GM12878 (cell line): ENCODE measurements at regions not wholly inside any gene's neighbourhood (a gene's known extent, or its start where the extent isn't known, plus 50 kb on each side); places are given as distances from the start of the nearest gene placed in this dataset.

Source experiments
- BMI1 ChIP-seq: fragments of 450-650 bp; IDR thresholded peaks from 2 replicates; pipeline ENCODE4 v1.6.1; 2016; ENCODE audit warnings: mild to moderate bottlenecking, moderate library complexity, borderline replicate concordance
- CBFB ChIP-seq: IDR thresholded peaks from 2 replicates; pipeline ENCODE4 v1.6.1; 2016; ENCODE audit warnings: antibody characterized with exemption, low read depth
- CREB1 ChIP-seq: IDR thresholded peaks from 2 replicates; pipeline ENCODE4 v1.6.1; 2012; ENCODE audit warnings: low read depth, mild to moderate bottlenecking, inconsistent platforms
- CTCF ChIP-seq, 3 experiments: IDR thresholded peaks in 2 of 3; conservative IDR thresholded peaks in 1 of 3; 2 replicates each; pipeline ENCODE4 v1.5.1; 2011; ENCODE audit warnings: low read depth in 3 of 3, low read length in 3 of 3, mild to moderate bottlenecking in 3 of 3, control low read depth in 2 of 3, moderate library complexity in 2 of 3, inconsistent platforms in 1 of 3, mixed read lengths in 1 of 3; ENCODE audit not compliant: control insufficient read depth in 2 of 3, insufficient read depth in 1 of 3; ENCODE audit errors: extremely low read depth in 1 of 3
- E2F4 ChIP-seq: IDR thresholded peaks from 2 replicates; pipeline ENCODE4 v1.6.1; 2012; ENCODE audit warnings: low read depth, low read length, improper control_type of control experiment
- IRF3 ChIP-seq: fragments of 450-650 bp; IDR thresholded peaks from 2 replicates; pipeline ENCODE4 v1.6.1; 2014; ENCODE audit warnings: mild to moderate bottlenecking
- NFIC ChIP-seq: IDR thresholded peaks from 2 replicates; pipeline ENCODE4 v1.6.1; 2012; ENCODE audit warnings: low read depth, mild to moderate bottlenecking, inconsistent platforms, low read length, moderate library complexity
- NFYA ChIP-seq: IDR thresholded peaks from 2 replicates; pipeline ENCODE4 v1.6.1; 2011; ENCODE audit warnings: low read depth, mild to moderate bottlenecking, low read length, improper control_type of control experiment, borderline replicate concordance
- POLR2AphosphoS5 ChIP-seq: IDR thresholded peaks from 2 replicates; pipeline ENCODE4 v1.6.1; 2011; ENCODE audit warnings: mild to moderate bottlenecking, low read length, inconsistent platforms
- RFX5 ChIP-seq: IDR thresholded peaks from 2 replicates; pipeline ENCODE4 v1.6.1; 2011; ENCODE audit warnings: low read depth, low read length, improper control_type of control experiment
- SMAD1 ChIP-seq: fragments of 450-650 bp; IDR thresholded peaks from 2 replicates; pipeline ENCODE4 v1.6.1; 2018; ENCODE audit warnings: mild to moderate bottlenecking, low read depth; ENCODE audit not compliant: partially characterized antibody
- SMC3 ChIP-seq: IDR thresholded peaks from 2 replicates; pipeline ENCODE4 v1.6.1; 2011; ENCODE audit warnings: low read length, improper control_type of control experiment, borderline replicate concordance
- TCF12 ChIP-seq: IDR thresholded peaks from 2 replicates; pipeline ENCODE4 v1.6.1; 2011; ENCODE audit warnings: low read depth, mild to moderate bottlenecking, low read length
- ZNF384 ChIP-seq: IDR thresholded peaks from 2 replicates; pipeline ENCODE4 v1.6.1; 2012; ENCODE audit warnings: low read depth, mild to moderate bottlenecking, low read length, improper control_type of control experiment, borderline replicate concordance

- TF ChIP-seq BMI1 = no peak
- no peak for TF ChIP-seq CTCF (IDR thresholded peaks at IDR 0.05 in 2 of 3, conservative IDR thresholded peaks at IDR 0.05 in 1 of 3; ENCODE audit: control insufficient read depth in 2 of 3, extremely low read depth in 1 of 3, insufficient read depth in 1 of 3, low read depth in 3 of 3, low read length in 3 of 3)
- no peak for TF ChIP-seq SMAD1
- no peak for TF ChIP-seq IRF3
- TF ChIP-seq CREB1 = no peak
- no peak for TF ChIP-seq POLR2AphosphoS5
- no peak for TF ChIP-seq NFYA
- TF ChIP-seq TCF12 = no peak
- TF ChIP-seq E2F4 = no peak
- no peak for TF ChIP-seq NFIC
- no peak for TF ChIP-seq CBFB
- no peak for TF ChIP-seq RFX5
- no peak for TF ChIP-seq ZNF384
- TF ChIP-seq SMC3 = no peak
Observed at GRCh38 chr14:44370727-44371126, 136.4 kb downstream of the FSCB start.
